Activated CD4-positive, CD25-positive, alpha-beta regulatory T cell treated with anti-CD3 and anti-CD28 coated beads, Interleukin-2, amount 50 U/mL, for 24 hours (primary cell): ENCODE measurements at regions not wholly inside any gene's neighbourhood (a gene's known extent, or its start where the extent isn't known, plus 50 kb on each side); places are given as distances from the start of the nearest gene placed in this dataset.

Experiments
- ATAC-seq, 2 donors: fragments of 150-1000 bp; cut with Tn5 transposase; one replicate each; pipeline ENCODE4 v1.10.0; 2021; ENCODE audit warnings: mild to moderate bottlenecking in 1 of 2, moderate library complexity in 1 of 2

DNA sequence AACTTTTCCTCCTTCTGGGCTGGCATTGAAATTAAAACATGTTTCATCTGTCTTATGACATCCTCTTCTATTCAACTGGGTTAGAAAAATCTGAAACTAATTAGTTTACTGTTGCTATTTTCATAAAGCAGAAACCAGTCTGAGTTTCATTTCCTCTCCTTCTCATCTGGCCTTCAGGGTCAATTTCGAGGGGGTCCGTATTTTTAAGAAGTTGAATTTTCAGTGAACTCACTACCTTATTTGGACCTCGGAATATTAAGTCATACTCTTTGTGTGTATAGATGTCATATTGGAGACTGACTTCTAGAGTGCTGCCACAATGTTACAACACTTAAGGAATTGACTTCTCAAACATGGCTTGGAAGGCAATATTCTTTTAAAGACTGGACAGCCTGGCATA, 485.9 kb downstream of the SQOR start:
- ATAC-seq: no peak

- no peak for ATAC-seq
These were observed 486.6 kb downstream of the SQOR start for GRCh38 chr15:46121441-46121840.

DNA sequence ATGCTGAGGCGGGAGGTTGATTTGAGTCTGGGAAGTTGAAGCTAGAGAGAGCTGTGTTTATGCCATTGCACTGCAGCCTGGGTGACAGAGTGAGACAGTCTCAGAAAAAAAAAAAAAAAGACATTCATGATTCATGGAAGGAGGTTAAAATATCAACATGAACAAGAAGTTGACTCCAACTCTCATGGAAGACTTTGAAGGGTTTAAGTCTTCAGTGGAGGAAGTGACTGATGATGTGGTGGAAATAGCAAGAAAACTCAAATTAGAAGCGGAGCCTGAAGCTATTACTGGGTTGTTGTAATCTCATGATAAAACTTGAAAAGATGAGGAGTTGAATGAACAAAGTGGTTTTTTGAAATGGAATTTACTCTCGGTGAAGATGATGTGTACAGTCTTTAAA, 491.8 kb downstream of the SQOR start:
- no peak for ATAC-seq

GRCh38 chr15:46127361-46127874, 492.6 kb downstream of the SQOR start:
- ATAC-seq: no peak

- no peak for ATAC-seq
These were observed 494.3 kb downstream of the SQOR start for GRCh38 chr15:46129145-46129544.

DNA sequence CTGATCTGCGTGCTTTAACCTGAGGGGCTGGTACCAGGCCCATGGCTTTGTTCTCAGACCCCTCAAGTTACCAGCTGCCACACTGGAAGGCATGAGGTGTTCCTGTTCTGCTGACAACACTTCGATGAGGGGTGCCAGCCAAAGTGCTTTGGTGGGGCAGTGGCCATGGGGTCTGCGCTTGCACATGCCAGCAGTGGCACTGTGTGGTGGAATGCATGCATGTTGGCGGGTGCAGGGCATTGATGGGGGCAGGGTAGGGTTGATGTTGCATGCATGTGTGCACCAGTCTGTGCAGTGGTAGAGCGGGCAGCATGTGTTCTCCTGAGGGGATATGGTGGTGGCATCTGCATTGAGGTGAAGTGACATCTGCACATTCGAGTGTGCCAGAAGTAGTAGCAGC, 497.0 kb downstream of the SQOR start:
- no peak for ATAC-seq

DNA sequence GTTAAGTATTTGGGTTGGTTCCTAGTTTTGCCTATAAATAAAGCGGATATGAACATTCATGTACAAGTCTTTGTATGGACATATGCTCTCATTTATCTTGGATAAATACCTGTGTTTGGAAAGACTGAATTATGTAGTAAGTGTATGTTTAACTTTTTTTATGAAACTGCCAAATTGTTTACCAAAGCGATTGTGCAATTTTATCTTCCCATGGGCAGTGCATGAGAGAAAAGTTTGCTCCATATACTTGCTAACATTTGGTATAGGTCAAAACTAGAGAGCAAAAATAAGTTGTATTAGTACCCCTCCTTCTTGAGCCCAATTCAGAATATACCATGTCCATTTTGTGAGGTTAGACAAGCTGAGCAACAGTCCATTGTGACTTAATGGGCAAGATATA, 502.6 kb downstream of the SQOR start:
- ATAC-seq: no peak

GRCh38 chr15:46146002-46146401, 511.2 kb downstream of the SQOR start:
- ATAC-seq: no peak

- ATAC-seq: no peak
These were observed 512.1 kb downstream of the SQOR start for GRCh38 chr15:46146915-46147314.

DNA sequence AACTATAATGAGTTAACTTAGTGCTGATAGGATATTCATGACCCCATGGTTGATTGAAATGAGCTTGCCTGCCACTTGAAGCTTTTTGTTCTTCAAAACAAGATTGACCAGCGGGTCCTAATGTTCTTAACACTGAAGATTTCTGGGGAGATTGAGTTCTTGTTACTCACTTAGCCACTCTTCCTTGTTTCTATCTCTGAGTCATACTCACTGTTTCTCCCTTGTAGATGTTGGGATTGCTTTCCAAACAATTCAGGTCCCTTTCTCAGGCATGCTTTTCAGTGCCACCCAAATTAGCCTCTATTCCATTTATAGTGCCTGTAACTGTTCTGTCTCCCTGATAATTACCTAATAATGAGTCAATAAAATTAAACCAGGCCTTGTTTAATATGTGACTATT, 517.0 kb downstream of the SQOR start:
- no peak for ATAC-seq

- ATAC-seq: no peak
These were observed 531.9 kb downstream of the SQOR start for GRCh38 chr15:46166750-46167149.

DNA sequence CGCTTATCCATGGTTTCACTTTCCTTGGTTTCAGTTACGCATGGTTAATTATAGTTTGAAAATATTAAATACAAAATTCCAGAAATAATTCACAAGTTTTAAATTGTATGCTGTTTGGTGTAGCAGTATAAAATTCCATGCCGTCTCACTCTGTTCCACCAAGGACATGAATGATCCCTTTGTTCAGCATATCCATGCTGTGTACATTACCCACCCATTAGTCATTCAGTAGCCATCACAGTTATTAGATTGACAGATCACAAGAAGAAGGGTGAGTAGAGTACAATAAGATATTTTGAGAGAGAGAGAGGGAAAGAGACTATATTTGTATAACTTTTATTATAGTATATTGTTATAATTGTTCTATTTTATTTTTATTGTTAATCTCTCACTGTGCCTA, 535.5 kb downstream of the SQOR start:
- ATAC-seq: no peak

DNA sequence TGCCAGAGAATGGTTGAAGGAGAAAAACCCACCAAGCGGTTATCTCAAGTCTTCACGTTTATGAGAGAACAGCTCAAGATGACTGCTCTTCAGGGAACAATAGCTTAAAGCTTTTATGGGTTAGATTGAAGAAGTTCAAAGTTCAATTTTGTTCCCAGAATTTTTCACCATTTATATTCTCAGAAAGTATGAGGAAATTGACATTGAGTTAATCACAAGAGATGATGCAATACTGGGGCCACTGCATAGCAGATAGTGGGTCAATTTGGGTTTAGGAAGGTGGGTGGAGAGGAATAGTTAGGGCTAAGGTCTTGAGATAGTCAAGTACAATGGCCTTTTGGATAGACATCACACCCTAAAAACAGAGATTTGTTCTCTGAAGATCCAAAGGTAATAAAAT, 539.3 kb downstream of the SQOR start:
- no peak for ATAC-seq

- ATAC-seq: no peak
These were observed 542.4 kb downstream of the SQOR start for GRCh38 chr15:46177219-46177618.

GRCh38 chr15:46178138-46178537, 543.3 kb downstream of the SQOR start:
- no peak for ATAC-seq

GRCh38 chr15:46207341-46207740, 572.5 kb downstream of the SQOR start:
- ATAC-seq: no peak

DNA sequence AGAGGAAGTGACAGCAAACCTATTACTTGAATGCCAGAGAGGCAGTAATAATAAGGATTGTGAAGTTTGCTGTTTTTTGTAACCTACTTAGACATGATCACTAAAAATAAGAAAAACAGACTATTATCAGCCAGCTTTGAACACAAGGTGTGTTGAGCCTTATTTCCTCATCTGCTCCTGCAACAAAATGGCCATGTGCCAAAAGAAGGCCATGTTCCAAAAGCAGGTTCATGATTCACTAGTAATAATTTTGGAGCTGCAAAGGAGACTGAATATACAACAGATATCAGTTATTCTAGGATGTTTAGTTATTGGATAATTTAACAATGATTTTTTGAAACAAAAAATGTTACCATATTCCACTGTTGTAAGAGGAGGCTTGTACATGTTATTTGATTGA, 578.7 kb downstream of the SQOR start:
- ATAC-seq: no peak

DNA sequence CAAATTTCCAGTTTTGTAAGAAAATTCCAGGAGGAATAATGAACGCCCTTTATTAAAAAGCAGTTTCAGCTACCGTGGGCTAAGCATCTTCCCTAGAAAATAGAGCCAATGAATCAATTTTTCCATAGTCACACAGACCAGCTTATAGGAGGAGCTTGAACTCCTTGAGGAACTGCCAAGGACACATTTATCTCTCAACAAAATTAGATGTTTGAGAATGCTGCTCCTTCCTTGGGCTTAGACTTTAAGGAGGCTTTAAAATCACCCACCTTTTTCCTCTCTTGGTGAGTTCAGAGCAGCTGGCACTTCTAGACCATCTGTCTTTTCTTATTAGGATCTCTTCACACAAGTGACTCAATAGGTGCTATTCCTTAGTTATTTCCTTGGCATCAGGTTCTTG, 588.0 kb downstream of the SQOR start:
- ATAC-seq: no peak

DNA sequence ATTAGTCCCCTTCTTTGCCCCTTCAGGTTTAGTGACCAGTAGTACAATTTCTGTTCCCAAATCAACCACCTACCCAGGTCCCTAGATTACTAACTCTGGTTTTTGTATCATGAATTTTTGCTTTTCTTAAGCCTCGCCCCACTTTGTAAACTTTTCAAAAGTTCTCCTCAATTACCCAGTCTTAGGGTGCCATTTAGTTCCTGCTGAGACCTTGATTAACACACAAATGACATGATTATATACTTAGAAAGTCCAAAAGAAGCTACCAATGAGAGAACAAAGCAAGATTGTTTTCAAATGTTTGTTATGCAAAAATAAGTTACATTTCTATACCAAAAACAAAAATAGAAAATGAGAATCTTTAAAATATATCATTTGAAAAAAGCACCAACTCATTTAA, 594.4 kb downstream of the SQOR start:
- ATAC-seq: no peak

- ATAC-seq: no peak
These were observed 597.0 kb downstream of the SQOR start for GRCh38 chr15:46231786-46232185.

- no peak for ATAC-seq
These were observed 597.6 kb downstream of the SQOR start for GRCh38 chr15:46232471-46232870.

GRCh38 chr15:46242935-46243334, 608.1 kb downstream of the SQOR start:
- ATAC-seq: no peak

GRCh38 chr15:46251903-46252302, 617.1 kb downstream of the SQOR start:
- no peak for ATAC-seq

DNA sequence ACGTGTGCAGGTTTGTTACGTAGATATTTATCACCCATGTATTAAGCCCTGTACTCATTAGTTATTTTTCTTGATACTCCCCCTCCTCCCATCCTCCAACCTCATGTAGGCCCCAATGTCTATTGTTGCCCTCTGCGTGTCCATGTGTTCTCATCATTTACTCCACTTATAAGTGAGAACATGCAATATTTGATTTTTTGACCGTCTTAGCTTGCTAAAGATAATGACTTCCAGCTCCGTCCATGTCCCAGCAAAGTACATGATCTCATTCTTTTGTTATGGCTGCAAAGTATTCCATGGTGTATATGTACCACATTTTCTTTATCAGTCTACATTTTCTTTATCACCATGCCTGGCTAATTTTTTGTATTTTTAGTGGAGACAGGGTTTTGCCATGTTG, 623.2 kb downstream of the SQOR start:
- ATAC-seq: no peak

DNA sequence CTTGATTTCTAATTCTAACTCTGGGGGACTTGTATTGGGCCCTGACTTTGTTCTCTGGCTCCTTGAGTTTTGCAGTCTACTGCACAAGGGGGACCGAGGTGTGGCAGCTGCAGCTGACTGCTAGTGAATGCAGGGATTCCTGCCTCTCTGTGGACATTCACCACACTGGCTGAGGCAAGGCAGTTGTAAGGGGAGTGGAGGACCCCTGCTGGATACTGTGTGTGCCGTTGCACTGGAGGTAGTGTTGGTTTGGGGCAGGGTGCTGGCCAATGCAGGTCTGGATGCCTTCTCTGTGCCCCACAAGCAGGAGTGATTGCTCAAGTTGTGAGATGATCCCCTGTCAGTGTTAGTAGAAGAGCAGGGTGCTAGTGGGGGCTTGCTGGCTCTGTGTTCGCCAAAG, 626.1 kb downstream of the SQOR start:
- no peak for ATAC-seq
